GM12892 (cell line): ENCODE measurements at regions not wholly inside any gene's neighbourhood (a gene's known extent, or its start where the extent isn't known, plus 50 kb on each side); places are given as distances from the start of the nearest gene placed in this dataset.

ENCODE experiments used
- DNase-seq: peaks from one replicate; pipeline ENCODE4 v3.0.0; 2011; ENCODE audit not compliant: insufficient read length
- FAIRE-seq: peaks from 2 replicates; lab custom pipeline; 2011; peaks lifted over from hg19 to GRCh38; lab: Jason Lieb, UNC
- POLR2A ChIP-seq: IDR thresholded peaks from 2 replicates; pipeline ENCODE4 v1.6.1; 2011; ENCODE audit warnings: low read depth, low read length, control low read depth
- POLR2AphosphoS5 ChIP-seq: IDR thresholded peaks from 2 replicates; pipeline ENCODE4 v1.6.1; 2011; ENCODE audit warnings: low read depth, low read length, control low read depth
- TAF1 ChIP-seq: IDR thresholded peaks from 2 replicates; pipeline ENCODE4 v1.6.1; 2011; ENCODE audit warnings: low read depth, mild to moderate bottlenecking, control low read depth, low read length, borderline replicate concordance

DNA sequence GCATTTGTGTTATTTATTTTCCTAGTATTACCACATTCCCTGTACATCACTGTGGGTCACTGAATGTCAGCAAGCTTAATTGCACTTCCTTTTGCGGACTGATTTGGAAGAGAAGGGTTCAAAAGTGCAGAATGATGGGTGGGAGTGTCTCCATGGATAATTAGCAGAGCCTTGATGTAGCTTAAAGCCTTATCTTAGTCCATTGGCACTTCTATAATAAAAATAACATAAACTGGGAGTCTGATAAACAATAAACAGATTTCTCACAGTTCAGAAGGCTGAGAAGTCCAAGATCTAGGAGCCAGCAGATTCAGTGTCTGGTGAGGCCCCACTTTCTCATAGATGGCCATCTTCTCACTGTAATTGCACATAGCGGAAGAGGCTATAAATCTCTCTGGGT is 501.1 kb upstream of the POU3F2 start:
- FAIRE-seq: no peak

DNA sequence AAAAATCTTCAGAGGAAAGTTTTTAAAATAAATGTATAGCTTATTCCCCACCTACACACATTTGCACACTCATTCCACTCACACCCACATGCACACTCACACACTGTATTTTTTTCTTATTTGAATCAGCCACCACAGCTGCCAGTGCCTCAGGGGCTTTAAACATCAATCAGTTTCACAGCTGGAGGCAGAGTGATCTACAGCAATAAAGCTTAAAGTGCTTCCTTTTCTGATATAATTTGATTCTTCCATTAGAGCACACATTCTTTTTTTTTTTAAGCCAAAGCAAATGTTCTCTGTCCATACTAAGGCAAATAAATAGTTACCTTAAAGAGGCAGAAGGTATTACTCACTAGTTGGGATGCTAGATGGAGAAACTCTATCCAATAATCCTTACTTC is 498.8 kb upstream of the POU3F2 start:
- no peak for DNase-seq
- no peak for FAIRE-seq
- no peak for TF ChIP-seq TAF1
- TF ChIP-seq POLR2AphosphoS5: no peak
- no peak for TF ChIP-seq POLR2A

More for the DNA sequence above, 501.1 kb upstream of the POU3F2 start:
- TF ChIP-seq POLR2A (no peak), POLR2AphosphoS5 (no peak), TAF1 (no peak)
- no peak for DNase-seq

DNA sequence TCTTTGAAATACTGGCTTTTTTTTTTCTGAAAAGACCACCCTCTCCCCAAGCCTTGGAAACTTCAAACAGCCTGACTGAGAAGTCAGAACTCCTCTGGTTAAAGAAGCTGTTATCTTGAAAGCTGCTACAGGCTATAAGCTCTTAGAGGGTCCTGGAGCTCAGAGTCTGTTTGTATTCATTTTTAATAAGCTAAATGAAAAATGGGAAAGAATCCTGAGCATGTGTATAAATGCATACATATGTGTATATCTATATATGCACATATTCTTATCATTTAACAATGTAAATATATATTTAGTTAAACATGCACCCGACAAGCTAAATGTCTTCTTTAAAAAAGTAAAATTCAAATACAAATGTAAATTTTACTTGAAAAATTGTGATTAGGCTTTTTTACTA is 494.9 kb upstream of the POU3F2 start:
- no peak for FAIRE-seq
- TF ChIP-seq POLR2A: no peak
- TF ChIP-seq POLR2AphosphoS5: no peak
- no peak for TF ChIP-seq TAF1
- DNase-seq: no peak

DNA sequence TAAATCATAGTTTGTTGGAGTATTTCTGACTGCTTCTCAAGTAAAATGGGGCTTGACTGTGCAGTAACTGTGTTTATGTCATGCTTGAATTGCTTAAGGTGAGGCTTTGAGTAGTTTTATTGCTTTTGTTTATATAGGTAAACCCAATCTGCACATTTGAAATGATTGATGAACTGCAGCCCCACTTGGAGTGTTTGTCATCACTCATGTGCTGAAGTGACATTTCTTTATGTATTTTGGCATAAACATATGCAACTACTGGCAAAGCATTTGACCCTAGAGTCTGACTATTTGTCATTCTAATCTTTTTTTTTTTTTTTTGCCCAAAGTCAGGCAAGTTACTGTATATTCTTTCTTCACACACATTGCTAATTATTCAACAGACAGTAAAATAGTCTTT is 491.4 kb upstream of the POU3F2 start:
- FAIRE-seq (no peak), DNase-seq (no peak)
- TF ChIP-seq POLR2AphosphoS5 (no peak), TAF1 (no peak), POLR2A (no peak)

DNA sequence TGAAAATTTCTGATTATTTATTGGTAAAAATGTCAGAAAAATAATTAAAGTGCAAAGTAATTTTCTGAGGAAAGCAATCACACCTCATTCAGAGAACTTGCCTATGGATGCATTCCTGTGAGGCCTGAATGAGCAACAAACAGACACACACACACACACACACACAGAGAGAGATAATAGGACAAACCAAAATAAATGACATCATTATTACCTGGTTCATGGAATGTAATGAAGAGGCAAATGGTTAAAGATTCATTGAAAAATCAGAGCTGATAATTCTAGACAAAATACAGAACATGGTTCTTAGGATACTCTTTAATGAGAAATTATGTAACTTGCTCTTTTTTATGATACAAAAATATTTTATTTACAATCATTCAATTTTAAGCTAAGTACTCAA is 490.6 kb upstream of the POU3F2 start:
- FAIRE-seq (no peak), DNase-seq (no peak)
- TF ChIP-seq TAF1 (no peak), POLR2A (no peak), POLR2AphosphoS5 (no peak)

DNA sequence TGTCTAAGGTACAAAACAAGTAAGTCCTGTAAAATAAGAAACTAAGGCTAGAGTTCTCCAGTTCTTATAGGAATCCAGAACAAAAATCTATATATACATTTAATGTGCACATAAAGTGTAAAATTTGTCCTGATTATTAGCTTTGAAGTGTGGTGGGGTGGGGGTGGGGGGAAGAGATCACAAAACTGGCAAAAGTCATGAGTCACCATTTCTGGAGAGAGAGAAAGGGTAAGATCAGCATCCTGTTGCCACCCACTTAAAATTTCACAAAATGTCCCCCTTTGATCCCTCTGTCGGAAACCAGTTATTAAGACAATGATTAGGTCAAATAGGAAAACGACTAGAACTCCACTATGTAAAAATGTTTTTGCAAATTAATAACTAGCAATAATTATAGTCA is 482.0 kb upstream of the POU3F2 start:
- no peak for FAIRE-seq
- no peak for DNase-seq
- TF ChIP-seq POLR2AphosphoS5 (no peak), POLR2A (no peak), TAF1 (no peak)

DNA sequence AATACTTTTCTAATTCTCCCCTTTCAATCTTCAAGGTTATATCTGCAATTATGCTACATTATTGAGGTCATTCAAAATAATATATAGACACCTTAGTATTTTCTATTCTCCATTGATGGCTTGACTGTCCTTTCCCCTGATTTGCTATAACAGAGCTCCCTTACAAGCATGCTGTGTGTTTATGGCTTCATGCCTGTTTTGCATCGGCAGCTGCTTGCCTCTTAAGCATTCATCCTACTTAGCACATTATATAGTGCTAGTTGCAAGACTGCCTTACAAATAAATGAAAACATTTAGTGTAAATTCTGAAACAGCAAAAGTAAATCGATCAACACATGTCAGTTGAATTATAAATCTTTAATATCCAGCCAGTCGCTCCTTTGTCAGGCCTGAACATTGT is 476.2 kb upstream of the POU3F2 start:
- TF ChIP-seq POLR2A: no peak
- no peak for FAIRE-seq
- no peak for DNase-seq

DNA sequence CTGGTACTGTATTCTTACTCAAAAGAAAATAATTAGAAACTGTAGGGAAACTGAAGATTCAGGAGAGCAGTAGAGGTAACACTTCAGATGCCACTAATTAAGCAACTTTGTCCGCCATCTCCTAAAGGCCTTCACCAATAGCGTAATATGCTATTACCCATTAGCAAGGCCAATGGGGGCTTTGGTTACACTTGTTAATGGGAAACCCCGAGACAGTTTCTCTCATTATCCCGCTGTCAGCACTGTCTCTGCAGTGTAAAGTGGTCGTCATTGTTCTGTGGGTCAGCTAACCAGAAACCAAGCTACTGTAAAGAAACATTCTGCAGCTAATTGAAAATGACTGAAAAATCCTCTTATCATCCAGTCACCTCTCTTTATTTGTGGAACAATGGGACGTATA is 468.0 kb upstream of the POU3F2 start:
- no peak for TF ChIP-seq POLR2AphosphoS5
- TF ChIP-seq POLR2A: no peak
- no peak for TF ChIP-seq TAF1
- DNase-seq: no peak
- no peak for FAIRE-seq

DNA sequence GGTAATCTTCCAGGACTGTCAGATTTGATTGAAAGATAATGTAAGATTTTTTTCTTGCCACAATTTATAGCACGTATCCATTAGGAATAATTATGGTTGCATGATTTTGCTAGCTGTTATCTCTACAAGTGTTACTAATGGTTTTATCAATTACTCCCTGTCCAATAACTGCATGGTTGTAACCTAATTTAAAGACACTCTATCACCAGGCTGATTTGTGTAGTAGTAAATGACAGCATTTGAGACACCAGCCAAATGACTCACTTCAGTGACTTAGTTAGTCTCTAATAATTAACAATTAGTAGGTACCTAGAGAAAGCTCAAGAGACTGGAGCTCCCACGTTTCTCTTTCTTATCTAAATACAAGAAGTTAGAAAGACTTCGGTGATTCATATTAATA is 453.8 kb upstream of the POU3F2 start:
- no peak for FAIRE-seq
- TF ChIP-seq POLR2A (no peak), TAF1 (no peak), POLR2AphosphoS5 (no peak)
- no peak for DNase-seq

DNA sequence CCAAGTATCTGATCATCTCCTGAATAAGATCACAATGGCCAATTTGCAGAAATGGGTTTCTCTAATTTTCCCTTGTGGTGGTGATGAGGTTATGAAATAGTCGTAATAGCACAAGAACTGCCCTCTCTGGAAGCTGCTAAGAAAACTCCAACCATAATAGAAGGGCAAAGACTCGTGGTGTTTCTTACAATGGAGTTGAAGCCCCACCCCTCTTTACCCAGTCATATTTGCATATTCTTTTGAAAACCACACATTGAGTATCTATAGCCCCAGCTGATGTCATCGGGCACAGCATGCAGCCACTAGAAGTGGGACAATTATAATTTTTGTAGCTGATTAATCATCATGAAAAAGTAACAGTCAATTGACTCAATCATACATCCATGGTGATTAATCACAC is 452.1 kb upstream of the POU3F2 start:
- TF ChIP-seq POLR2AphosphoS5 (no peak), TAF1 (no peak), POLR2A (no peak)
- DNase-seq (no peak), FAIRE-seq (no peak)

DNA sequence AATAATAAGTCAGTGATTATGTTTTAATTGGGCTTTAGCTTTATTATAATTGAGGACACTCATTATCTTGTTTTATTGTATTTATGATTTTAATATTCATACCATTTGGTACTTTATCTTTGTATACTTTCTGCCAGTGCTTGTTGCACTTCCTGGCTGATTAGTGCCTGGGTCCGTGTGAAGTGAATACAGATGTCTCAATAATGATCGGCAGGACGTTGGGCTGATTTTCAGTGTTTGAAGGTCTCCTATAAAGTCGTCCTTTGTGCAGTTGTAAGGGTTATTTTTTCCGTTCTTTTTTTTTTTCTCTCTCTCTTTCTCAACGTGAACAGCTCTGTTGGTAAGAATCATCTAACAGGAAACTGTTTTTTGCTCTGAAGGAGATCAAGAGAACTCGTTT is 450.0 kb upstream of the POU3F2 start:
- FAIRE-seq: no peak
- DNase-seq: no peak
- TF ChIP-seq POLR2AphosphoS5 (no peak), TAF1 (no peak), POLR2A (no peak)

DNA sequence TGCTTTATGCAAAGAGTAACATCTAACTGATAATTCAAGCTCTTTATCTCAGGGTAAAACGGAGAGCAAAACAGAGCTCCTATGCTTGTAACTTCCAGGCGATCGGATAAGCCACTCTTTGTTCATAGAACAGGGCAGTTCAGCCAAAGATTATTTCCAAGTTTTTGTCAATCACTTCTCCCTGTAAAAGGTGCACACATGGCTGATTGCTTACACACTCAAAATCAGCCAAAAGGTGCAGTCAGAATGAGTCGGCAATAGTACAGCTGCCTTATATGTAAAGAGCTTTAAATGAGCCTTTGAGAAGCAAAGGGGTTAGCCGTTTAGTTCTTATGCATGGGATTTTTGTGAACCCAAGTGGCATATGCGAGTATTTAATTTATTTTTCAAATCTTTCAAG is 449.6 kb upstream of the POU3F2 start:
- no peak for DNase-seq
- no peak for TF ChIP-seq TAF1
- no peak for TF ChIP-seq POLR2AphosphoS5
- TF ChIP-seq POLR2A: no peak
- no peak for FAIRE-seq

DNA sequence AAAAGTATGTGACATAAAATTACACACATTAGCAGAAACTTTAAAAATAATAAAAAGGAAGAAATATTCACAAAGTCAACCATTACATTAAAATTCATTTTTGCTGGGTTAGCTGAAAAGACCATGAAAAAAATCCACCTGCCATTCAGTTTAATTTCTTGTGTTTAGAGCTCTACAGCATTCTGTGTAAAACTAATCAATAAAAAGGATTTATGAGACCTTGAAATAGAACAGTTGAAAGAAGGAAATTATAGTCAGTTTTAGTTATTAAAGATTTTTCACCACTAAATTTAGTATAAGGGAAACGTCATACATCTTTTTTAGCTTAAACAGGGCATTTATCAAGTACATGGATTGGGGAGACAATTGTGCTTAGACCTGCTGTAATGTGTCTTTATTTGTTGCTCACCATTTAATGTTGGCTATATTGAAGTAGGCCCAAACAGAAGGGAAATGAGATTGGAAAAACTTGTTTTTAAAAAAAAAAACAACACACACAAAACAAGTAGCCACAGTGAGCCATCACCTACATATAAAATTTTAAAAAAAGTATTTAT is 438.7 kb upstream of the POU3F2 start:
- FAIRE-seq (no peak), DNase-seq (no peak)
- TF ChIP-seq POLR2A (no peak), POLR2AphosphoS5 (no peak), TAF1 (no peak)
